ENCODE measurements at regions not wholly inside any gene's neighbourhood (a gene's known extent, or its start where the extent isn't known, plus 50 kb on each side); places are given as distances from the start of the nearest gene placed in this dataset.

- DNase-seq (ENCODE audit: low read depth), result no peak
- H3K4me3 ChIP-seq (ENCODE audit: low read depth, low read length), result no peak overlapping the region
Observed at GRCh38 chr13:88526186-88526852, 855.1 kb downstream of the SLITRK5 start.

GRCh38 chr13:88526853-88527215 lies 855.7 kb downstream of the SLITRK5 start:
- no peak overlapping the region for H3K4me3 ChIP-seq (ENCODE audit: low read depth, low read length)
- TF ChIP-seq CTCF (IDR thresholded peaks at IDR 0.05; ENCODE audit: insufficient read depth, low read length), result no peak
- DNase-seq (ENCODE audit: low read depth), result no peak

More at GRCh38 chr13:88526186-88526852, 855.1 kb downstream of the SLITRK5 start:
- TF ChIP-seq CTCF (IDR thresholded peaks at IDR 0.05; ENCODE audit: insufficient read depth, low read length), result no peak

- H3K4me3 ChIP-seq (ENCODE audit: low read depth, low read length), result no peak overlapping the region
- no peak for TF ChIP-seq CTCF (IDR thresholded peaks at IDR 0.05; ENCODE audit: insufficient read depth, low read length)
- no peak for DNase-seq (ENCODE audit: low read depth)
Observed at GRCh38 chr13:88541994-88542393, 870.8 kb downstream of the SLITRK5 start.

GRCh38 chr13:88544836-88545235 lies 873.7 kb downstream of the SLITRK5 start:
- TF ChIP-seq CTCF (IDR thresholded peaks at IDR 0.05; ENCODE audit: insufficient read depth, low read length), result no peak
- no peak for DNase-seq (ENCODE audit: low read depth)
- no peak overlapping the region for H3K4me3 ChIP-seq (ENCODE audit: low read depth, low read length)

GRCh38 chr13:88552966-88553365 lies 881.8 kb downstream of the SLITRK5 start:
- no peak overlapping the region for H3K4me3 ChIP-seq (ENCODE audit: low read depth, low read length)
- no peak for DNase-seq (ENCODE audit: low read depth)
- no peak for TF ChIP-seq CTCF (IDR thresholded peaks at IDR 0.05; ENCODE audit: insufficient read depth, low read length)

- TF ChIP-seq CTCF (IDR thresholded peaks at IDR 0.05; ENCODE audit: insufficient read depth, low read length), result no peak
- H3K4me3 ChIP-seq (ENCODE audit: low read depth, low read length), result no peak overlapping the region
- DNase-seq (ENCODE audit: low read depth), result no peak
Observed at GRCh38 chr13:88565566-88565965, 894.4 kb downstream of the SLITRK5 start.

- no peak for TF ChIP-seq CTCF (IDR thresholded peaks at IDR 0.05; ENCODE audit: insufficient read depth, low read length)
- DNase-seq (ENCODE audit: low read depth), result no peak
- H3K4me3 ChIP-seq (ENCODE audit: low read depth, low read length), result no peak overlapping the region
Observed at GRCh38 chr13:88585861-88586260, 914.7 kb downstream of the SLITRK5 start.
